ENCODE measurements at regions not wholly inside any gene's neighbourhood (a gene's known extent, or its start where the extent isn't known, plus 50 kb on each side); places are given as distances from the start of the nearest gene placed in this dataset.

DNA sequence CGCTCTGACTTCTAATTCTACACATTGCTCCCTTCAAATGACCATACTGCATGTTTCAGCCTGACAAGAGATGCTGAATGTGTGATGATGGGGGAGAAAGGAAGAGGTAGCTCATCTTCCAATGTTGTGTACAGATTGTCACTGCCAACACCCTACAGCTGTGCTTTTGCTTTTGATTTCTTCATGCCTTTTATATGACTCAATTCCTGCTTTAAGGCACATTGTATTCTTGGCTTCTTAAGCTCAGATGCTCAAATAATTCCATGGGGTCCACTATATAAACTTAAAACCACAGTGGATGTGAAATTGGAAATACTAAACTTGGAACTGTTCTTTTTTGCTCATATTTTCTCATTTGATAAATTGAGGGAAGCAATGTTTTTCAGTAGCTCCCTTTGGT lies 183.2 kb upstream of the WDFY3 start:
- intact Hi-C loops (cut with DNase I): loop anchor here (5.0 to 10.0 kb wide), 2 partner anchors 598 to 605 kb away; no protein-coding TSS in a partner anchor
- DNase-seq: no peak
- Histone ChIP-seq H3K4me1 (replicated peaks in 1 of 2) (no peaks in the 10 kb centered on the region), H3K27ac (no peak overlapping the region), H3K36me3 (replicated peaks in 1 of 2) (no peaks in the 10 kb centered on the region), H3K4me3 (no peak overlapping the region), H3K27me3 (no peaks in the 10 kb centered on the region), H3K9me3 (replicated peaks in 1 of 3) (no peaks in the 10 kb centered on the region)
- WGBS, 4 donors: 74 to 91% (median 88%) methylated on average over 1 of the region's 1 CpG
- TF ChIP-seq, protein P1, sequence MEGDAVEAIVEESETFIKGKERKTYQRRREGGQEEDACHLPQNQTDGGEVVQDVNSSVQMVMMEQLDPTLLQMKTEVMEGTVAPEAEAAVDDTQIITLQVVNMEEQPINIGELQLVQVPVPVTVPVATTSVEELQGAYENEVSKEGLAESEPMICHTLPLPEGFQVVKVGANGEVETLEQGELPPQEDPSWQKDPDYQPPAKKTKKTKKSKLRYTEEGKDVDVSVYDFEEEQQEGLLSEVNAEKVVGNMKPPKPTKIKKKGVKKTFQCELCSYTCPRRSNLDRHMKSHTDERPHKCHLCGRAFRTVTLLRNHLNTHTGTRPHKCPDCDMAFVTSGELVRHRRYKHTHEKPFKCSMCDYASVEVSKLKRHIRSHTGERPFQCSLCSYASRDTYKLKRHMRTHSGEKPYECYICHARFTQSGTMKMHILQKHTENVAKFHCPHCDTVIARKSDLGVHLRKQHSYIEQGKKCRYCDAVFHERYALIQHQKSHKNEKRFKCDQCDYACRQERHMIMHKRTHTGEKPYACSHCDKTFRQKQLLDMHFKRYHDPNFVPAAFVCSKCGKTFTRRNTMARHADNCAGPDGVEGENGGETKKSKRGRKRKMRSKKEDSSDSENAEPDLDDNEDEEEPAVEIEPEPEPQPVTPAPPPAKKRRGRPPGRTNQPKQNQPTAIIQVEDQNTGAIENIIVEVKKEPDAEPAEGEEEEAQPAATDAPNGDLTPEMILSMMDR (IDR thresholded peaks at IDR 0.05): no peak
- TF ChIP-seq POLR2A (IDR thresholded peaks at IDR 0.05): no peak

DNA sequence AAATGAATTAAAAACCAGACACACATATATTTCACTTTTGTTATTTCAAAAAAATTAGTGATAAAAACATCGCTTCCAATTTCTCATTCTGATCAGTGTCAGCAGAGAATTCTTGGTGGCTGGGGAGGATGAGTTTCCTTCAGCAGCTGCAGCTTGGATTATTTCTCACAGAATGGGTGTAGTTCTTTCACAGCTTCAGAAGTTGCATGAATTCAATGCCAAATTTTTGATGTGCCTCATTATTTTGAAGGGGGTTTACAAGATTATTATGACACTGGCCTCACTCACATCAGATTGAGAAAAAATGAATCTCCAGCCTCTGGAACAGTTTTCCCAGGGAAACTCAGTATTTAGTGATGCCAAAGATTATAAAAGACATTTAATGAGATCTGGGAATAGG lies 184.9 kb upstream of the WDFY3 start:
- Histone ChIP-seq H3K9me3 (replicated peaks in 1 of 3) (no peaks in the 10 kb centered on the region), H3K27me3 (no peaks in the 10 kb centered on the region), H3K36me3 (replicated peaks in 1 of 2) (no peaks in the 10 kb centered on the region), H3K4me3 (no peak overlapping the region), H3K4me1 (replicated peaks in 1 of 2) (no peaks in the 10 kb centered on the region), H3K27ac (no peak overlapping the region)
- no peak for TF ChIP-seq POLR2A (IDR thresholded peaks at IDR 0.05)
- TF ChIP-seq, protein P1 (IDR thresholded peaks at IDR 0.05): no peak
- intact Hi-C loops (cut with DNase I): no loop called here
- 82 to 97% (median 94%) methylated on average over 1 of the region's 1 CpG for WGBS, 4 donors
- no peak for DNase-seq

DNA sequence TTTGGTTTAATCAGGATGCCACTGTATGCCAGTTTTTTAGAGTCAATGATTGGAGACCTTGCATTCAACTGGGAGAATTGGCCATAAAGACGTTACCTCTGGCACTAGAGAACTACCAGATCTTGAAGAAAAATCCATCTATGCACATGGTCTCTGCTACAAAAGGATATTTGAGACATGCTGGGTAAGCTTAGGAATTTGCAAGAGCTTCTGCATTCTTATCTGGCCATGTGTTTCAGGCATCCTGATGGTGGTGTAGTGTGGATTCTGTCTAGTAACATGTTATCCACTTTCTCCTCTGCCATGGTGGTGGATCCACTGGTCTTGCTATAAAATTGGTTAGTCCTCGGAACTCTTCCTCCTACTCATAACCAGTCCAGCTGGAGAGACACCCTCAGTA lies 185.3 kb upstream of the WDFY3 start:
- 73 to 90% (median 88%) methylated on average over 2 of the region's 2 CpGs for WGBS, 4 donors
- Histone ChIP-seq H3K4me1 (replicated peaks in 1 of 2) (no peaks in the 10 kb centered on the region), H3K36me3 (replicated peaks in 1 of 2) (no peaks in the 10 kb centered on the region), H3K4me3 (no peak overlapping the region), H3K27me3 (no peaks in the 10 kb centered on the region), H3K9me3 (replicated peaks in 1 of 3) (no peaks in the 10 kb centered on the region), H3K27ac (no peak overlapping the region)
- DNase-seq: no peak
- TF ChIP-seq POLR2A (IDR thresholded peaks at IDR 0.05): no peak
- TF ChIP-seq, protein P1 (IDR thresholded peaks at IDR 0.05): no peak
- intact Hi-C loops (cut with DNase I): no loop called here

DNA sequence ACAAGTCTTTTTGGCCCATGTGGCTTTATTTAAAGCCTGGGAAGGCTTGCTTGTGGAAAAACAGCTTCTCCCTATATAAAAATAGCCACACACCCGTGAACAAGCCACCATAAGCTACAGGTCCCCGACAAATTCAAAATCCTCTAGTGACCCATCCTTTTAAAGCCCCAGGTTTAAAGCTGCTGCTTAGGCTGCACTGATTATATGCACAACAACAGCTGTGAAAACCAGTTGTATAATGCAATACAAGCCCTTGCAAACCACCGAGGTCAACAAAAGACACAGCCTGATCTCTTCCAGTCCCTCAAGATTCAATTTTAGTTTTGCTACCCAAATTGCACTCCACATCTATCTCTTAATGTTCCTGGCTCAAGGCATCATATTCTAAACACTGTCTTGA lies 186.0 kb upstream of the WDFY3 start:
- no peaks in the 10 kb centered on the region for H3K9me3 ChIP-seq (replicated peaks in 1 of 3)
- no peak overlapping the region for H3K27ac ChIP-seq
- H3K4me3 ChIP-seq: no peak overlapping the region
- H3K4me1 ChIP-seq (replicated peaks in 1 of 2): no peaks in the 10 kb centered on the region
- 82 to 94% (median 86%) methylated on average over 3 of the region's 3 CpGs for WGBS, 4 donors
- TF ChIP-seq, protein P1 (IDR thresholded peaks at IDR 0.05): no peak
- no peak for TF ChIP-seq POLR2A (IDR thresholded peaks at IDR 0.05)
- intact Hi-C loops (cut with DNase I): no loop called here
- no peak for DNase-seq
- H3K36me3 ChIP-seq (replicated peaks in 1 of 2): no peaks in the 10 kb centered on the region
- H3K27me3 ChIP-seq: no peaks in the 10 kb centered on the region
